ENCODE measurements at regions not wholly inside any gene's neighbourhood (a gene's known extent, or its start where the extent isn't known, plus 50 kb on each side); places are given as distances from the start of the nearest gene placed in this dataset.
"Not testable (repeated sequence)": the region's sequence is repeated elsewhere in the genome, so short reads cannot be mapped to it uniquely, and the experiment has no call there.

DNA sequence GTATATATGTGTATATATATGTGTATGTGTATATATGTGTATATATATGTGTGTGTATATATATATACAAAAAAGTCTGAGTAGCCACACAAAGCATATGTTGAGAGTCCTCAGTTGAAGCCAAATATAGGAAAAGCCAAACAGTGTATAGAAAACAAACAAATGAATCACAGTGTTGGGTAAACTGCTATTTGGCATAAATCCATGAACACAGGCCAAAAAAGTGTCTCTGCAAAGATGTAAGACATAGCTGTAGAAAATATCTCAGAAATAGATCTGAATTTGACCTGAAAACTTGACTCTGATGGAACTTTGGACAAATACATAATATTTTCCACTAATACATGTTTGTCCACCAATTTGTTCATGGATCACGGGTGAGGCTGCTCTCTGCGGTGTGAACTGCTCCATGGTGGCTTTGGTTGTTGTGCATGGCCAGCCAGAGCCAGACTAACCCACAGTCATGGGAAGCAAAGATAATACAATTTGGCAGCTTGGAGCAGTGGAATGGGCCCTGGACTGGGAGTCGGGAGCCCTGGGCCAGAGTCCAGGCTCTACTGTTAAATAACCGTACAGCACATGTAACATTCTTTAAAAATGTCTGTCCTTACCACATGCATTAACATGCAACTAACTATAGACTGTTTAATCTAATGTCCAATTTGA lies 76.9 kb upstream of the EED start:
- DNase-seq (ENCODE audit: low read depth in 2 of 2): no peak

DNA sequence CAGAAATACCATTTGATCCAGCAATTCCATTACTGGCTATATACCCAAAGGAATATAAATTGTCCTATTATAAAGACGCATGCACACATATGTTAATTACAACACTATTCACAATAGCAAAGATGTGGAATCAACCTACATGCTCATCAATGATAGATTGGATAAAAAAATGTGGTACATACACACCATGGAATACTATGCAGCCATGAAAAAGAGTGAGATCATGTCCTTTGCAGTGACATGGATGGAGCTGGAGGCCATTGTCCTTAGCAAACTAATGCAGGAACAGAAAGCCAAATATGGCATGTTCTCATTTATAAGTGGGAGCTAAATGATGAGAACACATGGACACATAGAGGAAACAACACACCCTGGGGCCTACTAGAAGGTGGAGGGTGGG lies 78.3 kb upstream of the EED start:
- not testable (repeated sequence) for DNase-seq (ENCODE audit: low read depth in 2 of 2)

DNA sequence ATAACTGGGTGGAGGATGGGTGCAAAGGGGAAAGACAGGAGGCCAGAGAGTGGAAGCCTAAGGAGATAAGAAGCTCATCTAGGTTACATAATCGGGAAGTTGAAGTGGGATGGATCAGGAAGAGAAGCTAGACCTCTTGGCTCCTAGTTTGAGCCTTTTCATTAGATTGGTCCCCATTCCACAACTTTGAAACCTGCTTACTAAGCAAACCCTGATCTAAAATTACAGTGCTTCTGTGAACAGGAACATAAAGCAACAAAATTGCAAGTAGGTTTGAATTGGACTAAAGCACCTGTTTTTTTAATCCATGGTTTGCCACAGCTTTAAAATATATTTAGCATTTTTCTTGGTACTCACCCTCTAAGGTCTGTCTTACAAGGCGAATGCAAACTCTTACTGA lies 80.4 kb upstream of the EED start:
- DNase-seq (ENCODE audit: low read depth in 2 of 2): no peak

DNA sequence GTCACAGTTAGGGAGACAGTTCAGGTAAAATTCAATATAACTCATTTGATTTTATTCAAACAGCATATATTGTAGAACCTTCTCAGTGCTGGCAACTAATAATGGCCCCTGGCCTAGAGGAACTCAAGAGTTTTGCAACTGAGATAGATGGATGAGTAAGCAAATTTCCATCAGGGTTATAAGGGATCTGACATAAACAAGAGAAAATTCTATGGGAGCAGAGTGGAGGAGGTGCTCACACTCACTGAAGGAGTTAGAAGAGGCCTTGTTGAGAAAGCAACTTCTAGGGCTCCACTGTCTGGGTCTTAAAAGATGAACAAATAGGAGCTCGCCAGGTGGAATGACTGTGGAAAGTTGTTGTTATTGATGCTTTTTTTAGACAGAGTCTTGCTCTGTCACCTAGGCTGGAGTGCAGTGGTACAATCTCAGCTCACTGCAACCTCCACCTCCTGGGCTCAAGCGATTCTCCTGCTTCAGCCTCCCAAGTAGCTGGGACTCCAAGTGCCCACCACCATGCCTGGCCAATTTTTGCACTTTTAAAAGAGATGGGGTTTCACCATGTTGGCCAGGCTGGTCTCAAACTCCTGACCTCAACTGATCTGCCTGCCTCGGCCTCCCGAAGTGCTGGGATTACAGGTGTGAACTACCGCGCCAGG lies 81.2 kb upstream of the EED start:
- not testable (repeated sequence) for DNase-seq (ENCODE audit: low read depth in 2 of 2)

DNA sequence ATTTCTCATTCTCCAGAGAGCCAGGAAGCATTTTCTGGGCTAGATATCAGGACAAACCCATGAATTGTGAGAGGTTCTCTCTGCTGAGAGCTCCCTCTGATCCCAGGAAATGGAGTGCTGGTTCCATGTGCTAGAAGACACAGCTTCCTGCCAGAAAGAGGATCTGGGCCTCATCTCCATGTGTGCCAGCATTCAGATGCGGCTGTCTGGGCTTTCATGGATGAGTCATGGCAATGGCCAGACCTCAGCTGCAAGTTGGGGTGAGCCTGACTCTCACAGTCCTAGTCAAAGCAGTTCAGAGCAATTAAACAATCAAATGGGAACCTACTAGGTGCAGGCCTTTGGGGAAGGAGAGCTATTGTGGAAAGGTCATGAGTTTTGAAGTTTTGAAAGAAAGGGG lies 82.3 kb upstream of the EED start:
- peak; percentile 60 to 64 for DNase-seq (ENCODE audit: low read depth in 2 of 2)

DNA sequence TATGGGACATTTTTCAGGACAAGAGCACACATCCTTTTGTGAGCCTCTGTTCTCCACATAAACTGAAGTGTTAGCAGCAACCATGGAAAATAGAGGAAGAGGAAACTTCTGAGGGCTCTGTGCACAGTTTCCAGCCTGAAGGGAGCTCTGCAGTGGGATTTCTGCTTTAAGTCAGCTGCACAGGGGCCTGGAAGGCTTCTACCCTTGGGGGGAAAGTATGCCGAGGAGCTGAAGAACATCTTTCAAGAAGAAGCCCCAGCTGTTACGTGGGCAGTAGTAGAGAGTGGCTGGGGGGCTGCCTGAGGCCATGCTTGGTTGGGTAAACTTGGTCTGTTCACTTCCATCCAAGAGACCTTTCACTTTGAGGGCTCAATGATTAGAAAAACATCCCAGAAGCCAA lies 82.7 kb upstream of the EED start:
- no peak for DNase-seq (ENCODE audit: low read depth in 2 of 2)

DNA sequence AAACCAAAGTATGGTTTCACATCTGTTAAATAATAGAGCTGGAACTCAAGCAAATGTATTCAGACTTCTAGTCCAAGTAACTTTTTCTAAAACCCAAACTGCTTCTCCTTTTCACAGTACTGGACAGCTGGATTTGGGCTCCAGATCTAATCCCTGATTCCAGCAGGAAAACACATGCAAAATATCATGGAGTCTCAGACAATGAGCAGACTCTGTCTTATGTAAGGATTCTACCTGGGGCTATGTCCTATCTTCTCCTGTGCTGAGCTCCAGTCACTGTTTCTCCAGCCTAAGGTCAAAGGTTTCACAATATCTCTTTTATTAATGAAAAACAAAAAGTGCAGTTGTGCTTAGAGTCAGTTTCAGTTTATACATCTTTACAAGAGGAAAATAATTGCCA lies 83.2 kb upstream of the EED start:
- DNase-seq (ENCODE audit: low read depth in 2 of 2): no peak

DNA sequence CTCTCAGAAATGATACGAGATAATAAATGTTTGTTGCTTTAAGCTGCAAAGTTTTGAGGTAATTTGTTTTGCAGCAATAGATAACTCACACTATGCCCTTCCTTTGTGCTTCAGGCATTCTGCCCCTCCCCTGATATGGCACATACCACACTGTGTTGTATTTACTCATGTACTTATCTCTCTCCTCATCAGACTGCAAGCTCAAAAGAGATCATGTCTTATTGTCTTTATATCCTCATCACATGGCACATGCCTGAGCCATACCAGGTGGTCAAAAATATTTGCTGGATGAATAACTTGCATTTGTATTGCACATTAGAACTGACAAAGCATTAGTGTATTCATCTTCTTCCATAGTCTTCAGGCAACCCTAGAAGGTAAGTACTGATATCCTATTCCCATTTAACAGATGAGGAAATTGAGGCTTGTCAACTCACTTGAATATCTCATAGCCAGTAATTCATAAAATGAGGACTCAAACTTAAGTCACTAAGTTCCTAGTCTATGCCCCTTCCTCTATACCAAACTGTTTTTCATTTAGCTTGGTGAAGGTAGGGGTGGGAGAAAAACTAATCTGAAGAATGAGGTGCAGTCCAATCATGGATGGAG lies 83.9 kb upstream of the EED start:
- no peak for DNase-seq (ENCODE audit: low read depth in 2 of 2)

DNA sequence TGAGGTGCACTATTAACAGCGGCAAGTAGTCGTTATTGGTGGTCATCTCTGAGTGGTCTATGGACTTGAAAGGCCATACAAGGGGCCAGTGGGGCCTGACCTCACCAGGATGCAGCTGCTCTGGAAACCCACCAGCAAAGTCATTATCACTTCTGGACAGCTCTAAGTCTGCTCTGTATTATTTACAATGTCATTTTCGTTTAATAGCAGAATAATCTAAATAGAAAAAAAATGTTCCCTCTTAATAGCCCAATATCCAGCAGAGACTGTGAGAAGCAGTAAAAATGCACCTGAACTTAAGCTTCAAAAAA lies 85.0 kb upstream of the EED start:
- no peak for DNase-seq (ENCODE audit: low read depth in 2 of 2)

DNA sequence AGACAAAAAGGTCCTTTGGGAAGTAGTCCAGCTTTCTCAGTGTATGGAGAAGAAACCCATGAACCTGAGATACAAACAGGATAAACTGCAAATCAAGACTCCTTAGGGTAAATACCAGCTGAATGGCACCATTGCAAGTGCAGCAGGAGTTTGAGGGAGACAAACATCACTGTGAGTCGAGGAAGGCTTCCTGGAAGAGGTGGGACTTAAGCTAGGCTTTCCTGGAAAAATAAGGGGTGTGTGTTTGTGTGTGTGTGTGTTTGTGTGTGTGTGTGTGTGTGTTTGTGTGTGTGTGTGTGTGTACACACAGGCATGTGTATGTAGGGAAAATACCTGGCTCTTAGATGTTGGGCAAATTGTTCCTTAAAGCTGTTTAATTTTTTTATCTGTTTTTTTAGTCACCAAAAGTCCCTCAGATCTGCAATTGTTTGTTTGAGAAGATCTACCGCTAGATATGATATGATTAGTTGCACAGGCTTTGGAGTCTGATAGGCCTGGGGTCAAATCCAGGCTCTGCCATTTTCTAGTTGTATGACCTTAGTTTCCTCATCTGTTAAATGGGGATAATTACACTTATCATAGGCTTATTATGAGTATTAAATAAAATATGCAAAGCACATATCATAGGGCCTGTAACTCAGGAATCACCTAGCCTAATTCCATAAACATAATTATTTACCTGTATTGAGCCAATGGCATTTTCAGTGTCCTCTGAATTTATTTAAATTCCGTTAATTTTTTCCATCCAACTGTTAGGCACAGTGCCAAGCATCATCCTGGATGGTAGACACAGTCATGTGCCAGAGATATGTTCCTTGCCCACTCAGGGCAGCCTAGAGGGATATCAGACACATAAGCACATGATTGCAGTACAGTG lies 85.6 kb upstream of the EED start:
- no peak for DNase-seq (ENCODE audit: low read depth in 2 of 2)

DNA sequence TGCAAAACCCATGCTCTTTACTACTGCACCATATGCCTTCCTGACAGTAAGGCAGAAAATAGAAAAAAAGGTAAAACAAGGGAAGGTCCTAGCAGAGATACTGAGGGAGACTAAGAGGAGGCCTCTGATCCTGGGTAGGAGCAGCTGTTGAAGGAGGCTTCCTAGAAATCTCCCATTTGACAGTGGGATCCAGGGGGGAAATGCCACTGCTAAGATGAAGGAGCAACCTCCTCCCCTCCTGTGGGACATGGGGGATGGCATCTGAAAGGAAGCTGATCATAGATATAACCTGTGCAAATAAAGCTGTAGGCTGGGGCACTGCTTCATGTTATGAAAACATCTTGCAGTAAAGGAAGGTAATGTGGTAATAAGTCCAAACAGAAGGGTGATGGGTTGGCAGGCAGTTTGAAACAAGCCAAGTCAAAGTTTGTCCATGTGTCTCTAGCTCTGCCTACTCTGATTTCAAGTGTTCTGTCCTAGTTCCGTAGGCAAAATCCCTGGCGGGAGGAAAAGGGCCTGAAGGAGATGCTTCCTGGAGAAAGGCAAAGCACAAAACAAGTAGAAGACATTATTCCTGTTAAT lies 86.7 kb upstream of the EED start:
- no peak for DNase-seq (ENCODE audit: low read depth in 2 of 2)

DNA sequence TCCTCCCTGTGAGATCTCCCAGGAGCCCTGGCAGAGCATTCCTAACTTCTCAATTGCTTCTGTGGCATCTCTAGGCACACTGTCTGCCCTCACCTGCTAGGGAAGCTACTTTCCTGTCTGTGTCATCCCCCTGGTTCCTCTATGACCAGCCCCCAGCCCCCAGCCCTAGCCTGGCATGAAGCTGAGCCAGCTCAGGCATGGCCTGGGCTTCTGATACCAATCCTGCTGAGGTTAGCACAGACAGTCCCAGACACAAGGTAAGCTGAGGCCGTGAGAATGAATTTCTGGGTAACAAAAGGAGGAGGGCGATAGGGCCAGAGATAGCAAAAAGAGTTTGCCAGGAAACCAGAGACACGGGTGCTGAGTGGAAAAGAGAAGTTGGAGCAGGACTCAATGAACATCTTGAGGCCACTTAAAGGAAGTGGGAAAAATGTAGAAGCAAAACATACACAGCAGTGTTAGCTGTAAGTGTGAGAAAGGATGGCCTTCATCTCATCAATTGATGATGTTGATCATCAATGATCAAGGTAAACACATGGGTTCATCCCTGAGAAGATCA lies 87.6 kb upstream of the PICALM start:
- no peak for DNase-seq (ENCODE audit: low read depth in 2 of 2)

DNA sequence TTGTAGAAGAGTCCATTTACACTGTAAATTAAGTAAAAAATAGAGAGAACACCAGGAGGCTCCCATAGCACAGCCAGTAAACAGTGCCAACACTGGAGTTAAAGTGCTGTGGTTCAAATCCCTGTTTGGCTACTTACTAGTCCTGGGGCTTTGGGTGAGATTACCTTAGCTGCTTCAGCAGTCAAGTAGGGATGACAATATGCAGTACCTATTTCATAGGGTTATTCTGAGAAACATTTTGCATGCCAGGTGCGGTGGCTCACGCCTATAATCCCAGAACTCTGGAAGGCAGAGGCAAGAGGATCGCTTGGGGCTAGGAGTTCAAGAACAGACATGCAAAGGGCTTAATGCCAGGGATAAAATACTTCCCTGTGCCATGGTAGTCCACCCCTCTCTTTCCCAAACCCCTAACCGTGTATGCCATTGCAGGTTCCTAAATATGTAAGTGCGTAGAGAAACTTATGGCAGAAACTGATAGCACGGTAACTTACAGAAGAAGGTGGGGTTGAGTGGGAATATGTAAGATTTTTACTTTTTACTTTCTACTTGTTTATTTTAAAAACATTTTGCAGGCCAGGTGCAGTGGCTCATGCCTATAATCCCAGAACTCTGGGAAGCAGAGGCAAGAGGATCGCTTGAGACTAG lies 86.4 kb upstream of the PICALM start:
- DNase-seq (ENCODE audit: low read depth in 2 of 2): no peak

DNA sequence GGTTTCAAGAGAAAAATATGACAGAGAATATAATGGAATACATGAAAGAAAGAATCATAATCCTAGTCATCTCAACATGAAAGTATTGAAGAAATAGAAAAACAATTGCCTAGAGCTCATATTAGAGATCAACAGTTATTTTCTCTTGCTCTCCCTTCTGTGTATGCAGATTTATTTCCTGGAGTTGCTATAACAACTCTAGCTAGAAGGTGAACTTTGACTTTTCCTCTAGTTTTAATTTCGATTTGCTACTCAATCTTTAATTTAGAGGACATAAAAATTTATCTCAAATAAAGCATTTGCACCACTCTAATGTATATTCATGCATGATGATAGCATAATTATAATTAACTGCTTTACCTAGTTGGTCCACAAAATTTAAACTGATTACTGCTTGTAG lies 84.6 kb upstream of the PICALM start:
- DNase-seq (ENCODE audit: low read depth in 2 of 2): no peak

DNA sequence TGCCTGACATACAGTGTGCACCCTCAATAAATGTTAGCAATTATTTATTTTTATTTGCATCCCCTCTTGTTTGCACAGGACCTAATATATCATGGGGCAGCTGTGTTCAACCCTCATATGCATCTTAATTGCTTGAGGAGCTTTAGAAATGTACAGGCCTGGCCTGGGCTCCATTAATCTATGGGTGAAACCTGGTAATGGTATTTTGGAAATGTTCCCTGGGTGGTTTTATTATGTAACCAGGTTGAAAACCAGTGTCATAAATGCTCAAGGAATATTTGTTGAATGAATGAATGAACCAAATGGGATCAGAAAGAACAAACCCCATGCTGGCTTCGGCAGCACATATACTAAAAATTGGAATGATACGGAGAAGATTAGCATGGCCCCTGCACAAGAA lies 84.0 kb upstream of the PICALM start:
- DNase-seq (ENCODE audit: low read depth in 2 of 2): no peak

DNA sequence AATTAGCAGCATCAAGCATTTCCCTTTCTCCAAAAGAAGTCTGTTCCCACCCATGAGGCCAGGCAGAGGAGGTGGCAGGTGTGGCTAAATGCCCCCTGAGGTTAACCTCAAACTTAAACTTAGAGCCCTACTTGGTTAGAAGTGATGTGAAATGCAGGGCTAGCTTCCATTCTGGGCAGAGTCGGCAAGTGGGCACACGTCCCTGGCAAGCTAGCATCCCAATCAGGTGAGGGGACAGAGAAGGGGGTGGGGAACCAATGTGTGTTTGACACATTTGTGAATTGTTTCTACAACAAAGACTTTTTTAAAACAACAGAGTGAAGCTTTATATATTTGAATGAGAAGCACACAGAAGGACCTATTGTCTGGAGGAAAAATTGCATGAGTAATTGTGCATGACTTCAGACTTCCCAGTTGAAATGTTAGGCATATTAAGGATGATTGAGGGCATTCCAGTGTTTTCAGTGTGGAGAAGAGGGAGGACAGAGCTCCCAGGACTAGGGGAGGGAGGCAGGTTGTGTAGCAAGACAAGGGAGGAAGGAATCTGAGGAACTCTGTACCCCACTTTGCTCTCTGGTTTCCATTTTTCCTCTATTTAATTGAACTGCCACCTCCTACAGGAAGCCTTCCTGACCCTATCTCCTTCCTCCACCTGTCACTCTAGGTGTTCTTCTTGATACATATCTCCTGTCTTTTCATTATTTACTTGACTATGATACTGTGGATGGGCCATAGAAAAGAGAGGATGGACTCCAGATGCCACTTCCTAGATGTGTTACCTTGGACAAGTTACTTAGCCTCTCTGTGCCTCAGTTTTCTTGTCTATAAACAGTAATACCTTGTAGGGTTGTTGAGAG lies 83.3 kb upstream of the PICALM start:
- DNase-seq (ENCODE audit: low read depth in 2 of 2): peak in 1 of 2 experiments; percentile 31

DNA sequence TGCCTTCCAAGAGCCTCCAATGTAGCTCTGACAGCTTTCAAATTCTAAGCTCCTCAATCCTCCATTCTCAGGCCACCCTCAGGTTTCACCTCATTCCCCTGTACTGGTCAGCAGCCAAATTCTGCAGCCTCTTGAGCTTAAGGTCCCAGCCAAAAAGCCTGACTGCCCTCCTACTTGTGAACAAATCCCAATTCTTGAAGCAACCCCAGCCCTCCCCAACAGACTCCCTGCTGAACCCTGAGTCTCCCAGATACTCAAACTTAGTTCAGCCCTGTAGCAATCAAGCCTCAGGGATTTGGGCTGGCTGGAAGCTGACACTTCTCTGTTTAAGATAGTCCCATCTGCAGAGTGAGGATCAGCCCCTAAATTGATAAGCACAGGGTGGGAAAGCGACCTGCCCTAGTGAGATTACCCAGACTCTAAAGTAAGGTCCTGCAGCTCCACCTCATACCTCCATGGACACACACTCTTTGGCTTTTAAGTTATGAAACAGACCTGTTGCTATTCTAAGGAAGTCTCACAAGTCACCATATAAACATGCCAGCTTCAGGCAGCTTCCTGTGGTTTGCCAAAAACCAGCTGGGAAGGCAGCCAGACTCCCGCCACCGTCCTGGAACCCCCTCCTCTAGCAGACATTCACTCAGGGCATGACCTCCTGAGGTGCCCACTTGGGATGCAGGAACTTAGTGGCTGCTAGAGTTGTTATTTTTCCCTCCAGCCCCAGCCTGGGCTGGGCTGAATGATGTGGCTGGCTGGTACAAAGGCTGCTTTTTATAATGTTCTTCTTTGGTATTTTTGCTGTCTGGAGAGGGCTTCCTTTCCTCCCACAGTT lies 82.5 kb upstream of the PICALM start:
- DNase-seq (ENCODE audit: low read depth in 2 of 2): no peak

DNA sequence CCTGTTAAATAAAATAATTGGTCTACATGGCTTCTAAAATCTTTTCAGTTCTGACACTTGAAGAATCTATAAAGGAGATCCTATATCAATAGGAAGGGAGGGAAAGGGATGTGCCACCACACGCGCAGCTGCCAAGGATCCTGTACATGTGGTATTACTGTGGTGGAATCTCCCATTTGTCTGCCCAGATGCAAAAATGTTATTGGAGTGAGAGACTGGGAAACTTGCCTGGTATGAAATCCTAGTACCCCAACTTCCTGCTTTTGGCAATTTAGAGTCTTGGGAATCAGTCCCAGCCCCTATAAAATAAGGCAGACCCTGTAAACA lies 81.9 kb upstream of the PICALM start:
- peak in 1 of 2 experiments; percentile 7 for DNase-seq (ENCODE audit: low read depth in 2 of 2)

DNA sequence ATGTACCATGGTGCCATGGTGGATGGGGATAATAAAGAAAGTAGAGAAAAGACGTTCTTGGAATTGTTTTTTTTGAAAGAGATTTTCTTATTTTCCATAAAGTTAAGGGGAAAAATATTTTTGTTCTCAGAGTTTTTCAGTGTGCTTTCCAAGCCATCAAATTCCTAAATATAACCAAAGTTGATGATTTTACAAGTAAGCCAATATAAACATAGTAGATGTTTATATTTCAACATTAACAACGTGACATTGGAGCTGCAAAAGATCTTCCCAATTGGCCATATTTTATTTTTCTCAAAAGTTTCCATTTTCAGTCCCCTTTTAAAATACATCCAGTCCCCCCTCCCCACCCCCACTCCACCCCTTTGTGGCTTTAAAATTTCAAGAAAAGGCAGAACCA lies 80.9 kb upstream of the PICALM start:
- DNase-seq (ENCODE audit: low read depth in 2 of 2): no peak

DNA sequence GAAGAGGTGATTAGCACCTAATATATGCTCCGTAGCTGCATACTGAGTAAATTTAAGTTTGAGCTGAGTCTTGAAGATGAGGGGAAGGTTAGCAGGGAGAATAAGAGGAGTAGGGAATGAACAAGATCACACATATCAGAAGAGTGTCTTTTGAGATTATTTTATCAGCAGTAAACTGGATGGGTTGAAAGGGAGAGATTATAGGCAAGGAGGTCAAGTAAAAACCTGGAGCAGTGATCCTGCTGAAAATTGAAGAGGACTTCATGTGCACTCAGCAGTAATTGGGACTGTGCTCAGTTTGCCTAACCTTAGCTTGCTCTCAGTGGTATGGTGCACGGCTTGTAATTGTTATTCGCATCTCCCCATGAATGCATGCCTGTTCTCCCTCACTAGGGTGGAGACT lies 79.5 kb upstream of the PICALM start:
- no peak for DNase-seq (ENCODE audit: low read depth in 2 of 2)
